HG03558 (cell line): ENCODE measurements at regions not wholly inside any gene's neighbourhood (a gene's known extent, or its start where the extent isn't known, plus 50 kb on each side); places are given as distances from the start of the nearest gene placed in this dataset.

Experiments used
- ATAC-seq: cut with Tn5 transposase; IDR thresholded peaks from one replicate; pipeline ENCODE4 v1.9.1; 2021; ENCODE audit warnings: moderate number of reproducible peaks; ENCODE audit not compliant: unreplicated experiment; ENCODE audit errors: extremely low read depth

DNA sequence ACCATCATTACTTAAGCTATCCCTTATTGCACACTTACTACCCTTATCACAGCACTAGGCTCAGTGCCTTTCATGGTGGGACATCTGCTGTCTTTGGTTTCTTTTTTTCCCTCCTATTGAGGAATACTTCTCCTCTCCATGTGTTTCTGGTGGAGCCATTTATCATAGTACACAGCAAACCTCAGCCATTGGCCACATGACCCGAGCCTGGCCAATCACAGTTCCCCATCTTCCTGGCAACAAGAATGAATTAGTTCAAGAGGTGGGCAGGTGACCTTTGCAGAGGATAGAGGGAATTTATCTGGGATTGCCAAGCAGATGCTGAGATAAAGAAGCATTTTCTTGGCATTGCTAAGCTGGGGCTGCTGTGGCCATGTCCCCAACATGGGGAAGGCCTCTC lies 101.1 kb upstream of the ZNF618 start:
- ATAC-seq: no peak

DNA sequence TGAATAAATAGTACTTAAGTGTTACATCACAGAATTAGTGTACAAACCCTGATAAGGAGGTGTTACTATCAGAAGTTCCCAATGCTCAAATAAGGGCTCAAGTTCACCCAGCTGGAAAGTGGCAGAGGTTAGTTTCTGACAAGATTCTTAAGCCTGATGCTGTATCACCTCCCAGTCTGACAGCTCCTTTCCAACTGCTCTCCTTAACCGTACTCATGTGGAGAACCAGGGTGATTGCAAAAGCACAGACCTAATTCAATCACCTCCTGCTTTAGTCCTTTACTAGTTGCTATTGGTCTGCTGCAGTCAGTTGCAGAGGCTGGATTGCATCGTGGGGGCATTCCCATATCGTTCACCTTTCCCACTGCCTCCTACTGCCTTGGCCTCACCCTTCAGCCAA lies 100.4 kb upstream of the ZNF618 start:
- ATAC-seq: no peak

DNA sequence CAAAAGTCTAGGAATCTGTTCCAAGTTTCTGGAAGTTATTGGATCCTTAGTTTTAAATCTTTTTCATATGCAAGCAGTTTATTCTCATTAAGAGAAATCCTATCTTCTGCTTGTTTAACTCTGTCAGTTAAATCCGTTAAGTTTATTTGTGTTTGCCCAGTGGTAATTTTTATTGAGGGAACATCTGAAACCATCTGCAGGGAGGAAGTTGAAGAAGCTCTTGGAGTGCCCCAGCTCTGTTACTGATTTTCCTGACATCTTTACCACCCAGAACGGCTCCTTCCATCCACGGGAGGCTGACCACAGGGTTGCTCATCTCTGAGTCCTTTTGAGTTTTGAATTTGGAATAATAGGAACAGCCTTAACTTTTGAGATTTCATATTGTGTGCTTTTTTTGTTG lies 99.9 kb upstream of the ZNF618 start:
- ATAC-seq: no peak

DNA sequence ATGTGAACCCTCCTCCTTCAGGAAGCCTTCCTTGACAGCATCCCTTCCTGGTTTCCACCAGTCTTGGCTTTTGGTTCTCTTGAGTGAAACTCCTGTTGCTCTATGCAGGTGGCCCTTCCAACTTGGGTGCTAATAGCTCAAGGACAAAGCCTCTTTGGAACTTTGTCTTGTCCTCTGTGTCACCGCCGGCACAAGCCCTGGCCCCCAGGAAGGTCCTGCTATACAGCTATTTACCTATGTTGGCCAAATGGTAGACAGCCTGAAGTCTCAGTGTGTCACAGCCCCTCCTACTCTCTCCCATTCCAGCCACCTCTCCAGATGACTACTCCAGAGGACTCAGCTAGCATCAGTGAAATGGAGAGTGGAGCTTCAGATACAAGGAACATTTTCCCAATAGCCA lies 94.7 kb upstream of the ZNF618 start:
- ATAC-seq: no peak

DNA sequence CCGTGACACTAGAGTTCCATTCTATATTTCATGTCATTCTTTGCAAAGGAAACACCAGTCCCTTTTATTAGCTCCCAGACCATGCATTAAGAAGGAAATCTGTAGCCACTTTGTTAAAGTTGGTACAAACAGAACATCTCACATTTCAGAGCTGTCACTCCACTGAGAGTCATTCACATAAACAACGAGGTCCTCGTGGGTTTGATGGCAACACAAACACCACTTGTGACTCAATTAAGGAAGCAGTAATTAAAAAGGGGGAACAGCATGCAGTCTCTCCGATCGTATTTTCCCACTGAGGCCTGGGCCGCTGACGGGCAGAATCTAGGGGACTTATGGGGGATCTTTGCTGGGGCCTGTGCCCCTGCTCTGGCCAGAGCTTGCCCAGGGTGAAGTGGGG lies 94.2 kb upstream of the ZNF618 start:
- no peak for ATAC-seq

DNA sequence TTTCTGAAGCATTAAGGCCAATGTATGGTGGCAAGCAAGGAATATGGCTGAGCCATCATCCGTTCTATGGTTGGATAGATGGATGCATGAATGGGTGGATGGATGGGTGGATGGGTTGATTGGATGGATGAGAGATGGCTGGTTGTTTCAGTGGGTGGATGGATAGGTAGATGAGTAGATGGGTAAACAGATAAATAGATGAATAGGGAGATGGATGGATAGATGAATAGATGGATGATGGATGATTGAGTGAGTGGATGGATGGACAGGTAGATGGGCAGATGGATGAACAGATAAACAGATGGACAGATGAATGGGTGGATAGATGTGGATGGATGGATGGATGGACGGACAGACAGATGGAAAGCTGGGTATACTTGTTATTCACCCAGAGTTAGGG lies 92.6 kb upstream of the ZNF618 start:
- ATAC-seq: no peak

DNA sequence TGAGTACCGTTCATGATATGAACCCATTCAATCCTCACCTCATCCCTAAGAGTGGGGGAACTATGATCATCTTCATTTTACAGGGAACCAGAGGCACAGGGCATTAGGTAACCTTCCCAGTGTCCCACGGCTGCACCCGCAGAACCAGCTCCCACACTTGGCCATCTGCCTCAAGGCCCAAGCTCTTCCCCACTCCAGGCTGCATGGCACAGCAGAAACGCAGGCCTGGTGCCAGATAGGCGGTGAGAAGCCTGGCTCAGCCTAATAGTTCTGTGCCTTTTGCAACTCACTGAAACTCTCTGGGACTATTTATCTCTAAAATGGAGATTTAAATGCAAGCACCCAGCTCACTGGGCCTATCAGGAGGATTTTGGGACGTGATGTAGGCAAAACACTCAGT lies 90.8 kb upstream of the ZNF618 start:
- ATAC-seq: no peak

DNA sequence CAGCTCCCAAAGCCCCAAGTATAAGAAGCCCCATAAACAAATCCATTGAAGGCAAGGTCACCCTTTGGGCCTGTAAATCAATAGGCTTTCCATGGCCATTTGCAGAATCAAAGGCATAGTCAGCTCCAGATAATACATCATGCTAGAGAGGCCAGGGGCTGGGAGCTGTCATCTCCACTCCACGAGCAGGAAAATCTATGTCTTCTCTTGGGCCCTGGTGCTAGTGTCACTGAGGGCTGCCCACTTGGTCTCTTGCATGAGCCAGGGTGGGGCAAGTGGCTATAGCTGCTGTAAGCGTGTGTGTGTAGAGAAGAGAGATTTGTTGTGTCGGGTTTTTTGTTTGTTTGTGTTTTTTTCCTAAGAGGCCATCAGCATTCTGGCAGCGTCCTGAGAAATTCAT lies 90.0 kb upstream of the ZNF618 start:
- no peak for ATAC-seq

DNA sequence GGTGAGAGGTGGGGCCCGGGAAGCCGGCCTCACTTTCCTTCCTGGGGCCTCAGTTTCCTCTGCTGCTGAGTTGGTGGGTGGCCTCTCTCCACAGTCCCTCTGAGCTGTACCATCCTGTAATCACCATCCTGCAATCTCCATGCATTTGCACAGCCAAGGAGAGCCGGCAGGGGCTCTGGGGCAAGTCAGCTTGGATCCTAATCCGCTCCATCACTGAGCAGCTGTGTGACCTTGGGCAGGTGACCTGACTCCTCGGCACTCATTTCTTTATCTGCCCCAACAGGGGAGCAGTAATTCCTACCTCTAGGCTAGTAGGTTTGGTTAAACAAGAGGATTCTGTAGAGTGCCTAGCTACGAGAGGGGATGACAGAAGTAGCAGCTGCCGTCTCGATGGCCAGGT lies 88.2 kb upstream of the ZNF618 start:
- ATAC-seq: no peak

DNA sequence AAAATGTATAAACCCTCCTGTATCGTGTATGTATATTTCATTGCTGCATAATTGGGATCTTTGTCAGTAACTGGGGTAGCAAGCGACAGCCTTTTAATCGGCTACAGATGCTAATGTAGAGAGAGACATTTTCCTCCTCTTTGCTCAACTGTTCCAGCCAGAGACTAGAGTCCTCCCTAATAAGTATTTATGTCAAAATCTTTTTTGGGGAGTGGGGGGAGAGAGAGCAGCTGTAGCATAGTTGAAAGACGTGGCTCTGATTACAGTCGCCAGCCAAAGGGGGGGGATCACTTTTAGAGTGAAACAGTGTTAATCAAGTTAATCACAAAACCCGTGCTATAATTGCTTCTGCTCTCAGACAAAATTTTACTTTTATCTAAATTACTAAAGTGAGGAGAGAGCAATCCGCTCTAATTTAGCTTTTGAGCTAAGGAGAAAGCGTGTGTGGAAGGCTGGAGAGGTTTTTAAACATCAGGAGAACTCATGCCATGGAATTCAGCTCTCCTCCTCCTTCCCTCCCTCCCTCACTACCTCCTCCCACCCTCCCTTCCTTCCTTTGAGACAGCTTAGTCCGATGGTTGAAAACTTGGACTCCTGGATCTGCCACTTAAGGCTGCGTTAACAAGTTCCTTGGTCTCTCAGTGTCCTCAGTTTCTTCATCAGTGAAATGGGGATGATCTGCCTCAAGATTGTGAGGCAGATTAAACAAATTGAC lies 87.3 kb upstream of the ZNF618 start:
- no peak for ATAC-seq

DNA sequence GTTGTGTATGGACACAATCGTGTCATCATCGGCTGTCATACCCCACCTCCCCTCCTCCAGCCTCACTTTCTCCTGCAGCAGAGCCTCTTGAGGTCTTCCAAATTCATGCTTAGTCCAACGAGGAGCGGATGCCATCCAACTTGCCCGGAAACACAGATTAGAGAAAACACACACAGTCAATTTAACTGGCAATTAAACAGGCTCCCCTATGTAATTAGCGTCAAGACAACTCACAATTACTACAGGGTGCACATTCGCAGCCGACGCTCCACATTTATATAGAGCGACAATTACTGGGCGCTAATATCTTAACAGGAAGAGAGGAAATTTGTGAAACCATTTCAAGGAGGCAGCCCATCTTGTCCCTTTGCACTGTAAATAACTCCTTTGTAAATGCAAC lies 86.0 kb upstream of the ZNF618 start:
- no peak for ATAC-seq

DNA sequence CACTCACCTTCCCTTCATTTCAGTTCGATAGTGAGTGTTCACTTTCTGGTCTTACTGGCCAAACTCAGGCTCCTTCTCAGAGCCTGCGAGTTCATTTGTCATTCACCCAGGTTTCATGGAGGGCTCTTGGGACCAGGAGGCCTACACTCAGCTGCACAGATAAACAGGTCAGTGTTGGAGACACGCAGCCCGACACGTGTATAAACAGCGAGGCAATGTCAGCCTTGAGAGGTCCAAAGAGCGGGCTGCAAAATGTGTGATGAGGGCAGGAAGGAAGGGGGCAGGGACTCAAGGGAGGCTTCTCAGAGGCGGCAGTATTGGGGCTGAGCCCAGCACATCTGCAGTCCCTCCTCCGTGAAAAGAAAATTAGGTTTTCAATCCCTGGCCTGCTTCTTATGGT lies 82.6 kb upstream of the ZNF618 start:
- no peak for ATAC-seq

DNA sequence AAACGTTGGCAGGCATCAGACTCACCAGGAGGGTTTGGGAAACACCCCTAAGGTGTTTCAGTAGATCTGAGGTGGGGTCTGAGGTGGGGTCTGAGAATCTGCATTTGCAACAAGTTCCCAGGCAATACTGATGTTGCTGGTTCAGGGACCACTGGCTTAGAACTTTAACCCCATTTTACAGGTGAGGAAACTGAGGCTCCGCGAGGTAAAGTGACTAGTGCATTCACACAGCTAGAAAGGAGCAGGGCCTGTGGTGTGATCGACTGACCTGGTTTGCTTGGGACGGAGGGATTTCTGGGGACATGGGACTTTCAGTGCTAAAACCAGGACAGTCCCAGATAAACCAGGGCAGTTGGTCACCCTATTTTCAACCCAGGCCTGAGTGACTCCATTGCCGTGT lies 81.4 kb upstream of the ZNF618 start:
- ATAC-seq: no peak

DNA sequence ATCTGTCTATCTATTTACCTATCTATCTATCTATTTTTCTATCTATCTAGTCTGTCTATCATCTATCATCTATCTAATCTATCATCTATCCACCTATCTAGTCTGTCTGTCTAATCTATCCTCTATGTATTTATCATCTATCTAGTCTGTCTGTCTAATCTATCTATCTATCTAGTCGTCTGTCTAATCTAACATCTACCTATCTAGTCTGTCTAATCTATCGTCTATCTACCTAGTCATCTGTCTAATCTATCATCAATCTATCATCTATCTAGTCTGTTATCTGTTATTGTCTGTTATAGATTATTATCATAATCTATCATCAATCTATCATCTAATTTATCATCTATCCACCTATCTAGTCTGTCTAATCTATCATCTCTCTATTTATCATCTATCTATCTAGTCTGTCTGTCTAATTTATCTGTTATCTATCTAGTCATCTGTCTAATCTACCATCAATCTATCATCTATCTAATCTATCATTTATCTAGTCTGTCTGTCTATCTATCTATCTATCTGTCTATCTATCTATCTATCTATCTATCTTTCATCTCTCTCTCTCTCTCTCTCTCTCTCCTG lies 80.2 kb upstream of the ZNF618 start:
- no peak for ATAC-seq

DNA sequence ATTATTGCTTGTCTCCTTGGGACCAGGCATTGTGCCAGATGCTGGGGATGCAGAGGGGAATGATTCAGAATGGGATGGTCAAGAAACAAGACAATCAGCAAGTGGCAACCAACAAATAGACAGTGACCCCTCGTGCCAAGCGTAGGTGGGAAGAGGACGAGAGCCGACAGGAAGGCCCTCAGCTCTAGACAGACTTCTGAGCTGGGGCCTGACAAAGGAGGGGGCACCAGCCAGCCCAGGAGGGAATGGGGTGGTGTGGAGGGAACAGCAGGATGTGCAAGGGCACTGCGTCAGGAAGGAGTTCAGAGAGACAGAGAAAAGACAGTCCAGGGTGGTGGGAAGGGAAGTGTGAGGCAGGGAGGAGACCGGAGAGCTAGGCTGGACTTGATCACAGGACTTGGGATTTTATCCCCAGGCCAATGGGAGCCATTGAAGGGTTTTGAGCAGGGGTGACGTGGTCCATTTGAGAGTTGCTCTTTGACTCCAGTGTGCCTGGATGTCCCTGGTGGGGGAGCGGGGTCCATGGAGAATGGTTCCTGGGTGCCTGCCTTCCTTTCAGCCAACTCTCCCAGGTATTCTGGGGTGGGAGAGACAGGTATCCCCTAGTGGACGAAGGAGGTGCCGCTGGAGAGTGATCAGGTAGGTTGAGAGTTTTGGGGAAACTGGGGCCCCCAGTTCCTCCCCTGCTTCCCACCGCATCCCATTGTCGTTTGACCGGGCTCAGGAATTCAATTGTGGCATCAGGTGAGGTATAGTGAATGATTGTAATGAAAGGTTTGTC lies 79.3 kb upstream of the ZNF618 start:
- no peak for ATAC-seq

DNA sequence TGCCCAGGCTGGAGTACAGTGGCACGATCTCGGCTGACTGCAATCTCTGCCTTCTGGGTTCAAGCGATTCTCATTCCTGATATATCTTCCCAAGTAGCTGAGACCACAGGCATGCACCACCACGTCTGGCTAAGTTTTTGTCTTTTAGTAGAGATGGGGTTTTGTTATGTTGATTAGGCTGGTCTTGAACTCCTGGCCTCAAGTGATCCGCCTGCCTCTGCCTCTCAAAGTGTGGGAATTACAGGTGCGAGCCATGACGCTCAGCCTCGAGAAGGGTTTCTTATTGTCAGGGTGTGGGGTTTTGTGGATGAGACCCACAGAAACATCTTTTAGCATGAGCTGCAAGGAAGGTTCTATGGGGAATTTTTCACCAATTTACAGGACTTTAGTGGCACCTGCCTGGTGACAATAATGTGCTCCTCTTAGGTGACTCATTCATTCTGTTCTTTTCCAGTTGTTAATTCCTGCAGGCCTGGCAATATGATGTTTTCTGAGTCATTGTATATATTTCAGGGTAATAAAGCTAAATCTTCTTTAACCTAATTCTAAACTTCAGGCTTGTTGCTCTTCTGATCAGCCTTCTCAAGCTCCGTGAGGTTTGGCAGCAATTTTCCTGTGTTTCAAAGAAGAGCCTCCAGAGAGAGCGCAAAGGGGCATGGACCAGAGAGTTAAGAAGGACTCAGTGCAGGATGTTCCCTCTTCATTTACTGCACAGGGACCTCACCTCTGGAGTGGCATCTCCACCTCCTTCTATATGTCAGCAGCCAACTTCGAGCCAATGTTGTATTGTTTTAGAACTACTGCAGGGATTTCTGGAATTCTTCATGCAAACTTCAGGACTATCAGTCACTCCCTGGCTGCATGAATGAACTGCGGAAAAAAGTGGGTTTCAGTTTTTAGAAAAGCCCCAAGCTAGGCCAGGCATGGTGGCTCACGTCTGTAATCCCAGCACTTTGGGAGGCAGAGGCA lies 77.8 kb upstream of the ZNF618 start:
- no peak for ATAC-seq

DNA sequence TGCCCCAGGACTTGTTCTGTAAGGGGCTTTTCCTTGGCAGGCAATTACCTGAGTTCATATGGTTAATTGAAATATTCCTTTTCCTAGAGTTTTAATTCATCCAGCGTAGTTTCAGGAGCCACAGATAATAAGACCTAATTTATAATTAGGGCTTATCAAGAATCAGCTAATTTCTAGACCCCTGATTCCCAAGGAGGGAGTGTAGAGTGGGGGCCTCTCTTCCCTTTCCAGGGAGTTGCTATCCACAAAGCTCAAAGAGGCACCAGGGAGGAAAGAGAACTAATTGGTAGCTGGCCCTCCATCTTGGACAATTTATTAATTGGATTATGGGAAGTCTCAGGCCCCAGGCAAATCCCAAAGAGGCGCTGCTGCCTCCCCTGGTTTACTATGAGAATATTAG lies 75.8 kb upstream of the ZNF618 start:
- ATAC-seq: no peak

DNA sequence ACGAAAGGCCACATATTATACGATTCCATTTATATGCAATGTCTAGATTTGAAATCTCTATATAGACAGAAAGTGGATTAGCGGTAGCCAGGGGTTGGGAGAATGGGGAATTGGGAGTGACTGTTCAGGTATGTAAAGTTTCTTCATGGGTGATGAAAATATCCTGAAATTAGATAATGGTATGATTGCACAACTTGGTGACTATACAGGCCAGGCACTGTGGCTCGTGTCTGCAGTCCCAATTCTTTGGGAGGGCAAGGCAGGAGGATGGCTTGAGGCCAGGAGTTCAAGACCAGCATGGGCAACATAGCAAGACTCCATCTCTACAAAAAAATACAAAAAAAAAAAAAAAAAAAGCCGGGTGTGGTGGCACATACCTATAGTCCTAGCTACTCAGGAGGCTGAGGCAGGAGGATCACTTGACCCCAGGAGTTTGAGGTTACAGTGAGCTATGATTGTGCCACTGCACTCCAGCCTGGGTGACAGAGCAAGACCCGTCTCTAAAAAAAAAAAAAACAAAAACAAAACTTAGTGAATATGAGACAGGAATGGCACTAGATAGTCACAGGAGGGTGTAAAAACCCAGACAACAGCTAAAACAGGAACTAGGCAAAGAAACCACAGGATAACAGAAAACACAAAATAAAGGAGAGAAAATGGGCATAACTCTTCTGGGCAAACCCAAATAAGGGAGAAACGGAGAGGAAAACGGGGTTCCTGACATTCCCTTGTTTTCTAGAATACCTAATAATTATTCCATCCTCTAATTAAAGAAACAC lies 72.1 kb upstream of the ZNF618 start:
- ATAC-seq: no peak

DNA sequence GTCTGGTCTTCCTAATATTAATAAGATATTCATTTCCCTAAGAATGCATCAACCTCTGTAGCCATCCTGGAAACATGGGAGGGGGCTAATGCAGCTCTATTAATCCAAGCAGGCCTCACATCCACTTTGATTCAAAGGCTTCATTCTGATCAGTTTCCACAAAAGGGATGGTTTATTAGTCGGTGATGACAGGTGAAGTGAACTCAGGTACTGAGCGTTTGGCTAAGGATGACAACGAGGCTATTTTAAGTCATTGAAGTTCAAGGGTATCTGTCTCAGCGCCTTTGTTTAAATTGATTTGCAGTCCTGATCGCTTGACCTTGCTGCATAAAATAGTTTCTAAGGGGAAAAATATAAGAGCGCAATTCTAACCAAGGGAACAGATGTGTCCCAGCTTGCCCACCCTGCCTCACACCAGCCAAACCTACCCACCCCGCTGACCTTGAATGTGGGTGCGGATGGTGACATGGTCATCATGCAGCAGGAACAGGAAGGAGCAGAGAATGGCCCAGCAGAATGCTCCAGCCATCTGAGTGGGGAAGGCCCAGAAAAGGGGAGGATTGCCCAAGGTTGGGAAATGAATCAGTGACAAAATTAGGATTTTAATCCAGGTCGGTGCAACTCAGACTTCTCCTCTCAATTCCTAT lies 70.5 kb upstream of the ZNF618 start:
- ATAC-seq: no peak
